Chondrocyte (in vitro differentiated cells): ENCODE measurements at regions not wholly inside any gene's neighbourhood (a gene's known extent, or its start where the extent isn't known, plus 50 kb on each side); places are given as distances from the start of the nearest gene placed in this dataset.

Experiments
- DNase-seq: peaks from one replicate; pipeline ENCODE4 v3.0.0; 2021; ENCODE audit warnings: mixed read lengths, low spot score
- H3K27ac Mint-ChIP-seq: one replicate; pipeline ENCODE4 v1.8.0; 2021; ENCODE audit warnings: mild to moderate bottlenecking, moderate library complexity, mixed read lengths; ENCODE audit not compliant: unreplicated experiment
- H3K27me3 Mint-ChIP-seq: 2 replicates; pipeline ENCODE4 v1.8.0; 2021; ENCODE audit warnings: low read depth, mixed read lengths
- H3K36me3 Mint-ChIP-seq: 2 replicates; pipeline ENCODE4 v1.8.0; 2021; ENCODE audit warnings: low read depth, mixed read lengths
- H3K4me1 Mint-ChIP-seq: 2 replicates; pipeline ENCODE4 v1.8.0; 2021; ENCODE audit warnings: low read depth, mild to moderate bottlenecking, mixed read lengths
- H3K4me3 Mint-ChIP-seq: one replicate; pipeline ENCODE4 v1.8.0; 2021; ENCODE audit warnings: mild to moderate bottlenecking, moderate library complexity, mixed read lengths; ENCODE audit not compliant: unreplicated experiment
- H3K9me3 Mint-ChIP-seq: 2 replicates; pipeline ENCODE4 v1.8.0; 2021; ENCODE audit warnings: low read depth, mixed read lengths
- CTCF ChIP-seq: fragments of 200-600 bp; sonication (generic); IDR thresholded peaks from 2 replicates; pipeline ENCODE4 v1.5.0; 2021; ENCODE audit warnings: antibody characterized with exemption, mild to moderate bottlenecking, moderate library complexity

- no peak for DNase-seq
- no peak overlapping the region for H3K27ac Mint-ChIP-seq
- H3K36me3 Mint-ChIP-seq = peaks cover 2% of the 10 kb centered on the region
- H3K4me3 Mint-ChIP-seq = no peak overlapping the region
- peaks cover 4% of the 10 kb centered on the region for H3K27me3 Mint-ChIP-seq
- TF ChIP-seq CTCF = no peak
- no peaks in the 10 kb centered on the region for H3K9me3 Mint-ChIP-seq
- H3K4me1 Mint-ChIP-seq = peaks cover 3% of the 10 kb centered on the region
Measured at GRCh38 chr13:50608370-50608769, 235.1 kb downstream of the DLEU7 start.

- Mint-ChIP-seq H3K9me3 (no peaks in the 10 kb centered on the region), H3K27me3 (peaks cover 4% of the 10 kb centered on the region), H3K36me3 (peaks cover 2% of the 10 kb centered on the region), H3K4me3 (no peak overlapping the region), H3K4me1 (peaks cover 3% of the 10 kb centered on the region), H3K27ac (no peak overlapping the region)
- TF ChIP-seq CTCF = no peak
- no peak for DNase-seq
Measured at GRCh38 chr13:50609011-50609410, 234.5 kb downstream of the DLEU7 start.

DNA sequence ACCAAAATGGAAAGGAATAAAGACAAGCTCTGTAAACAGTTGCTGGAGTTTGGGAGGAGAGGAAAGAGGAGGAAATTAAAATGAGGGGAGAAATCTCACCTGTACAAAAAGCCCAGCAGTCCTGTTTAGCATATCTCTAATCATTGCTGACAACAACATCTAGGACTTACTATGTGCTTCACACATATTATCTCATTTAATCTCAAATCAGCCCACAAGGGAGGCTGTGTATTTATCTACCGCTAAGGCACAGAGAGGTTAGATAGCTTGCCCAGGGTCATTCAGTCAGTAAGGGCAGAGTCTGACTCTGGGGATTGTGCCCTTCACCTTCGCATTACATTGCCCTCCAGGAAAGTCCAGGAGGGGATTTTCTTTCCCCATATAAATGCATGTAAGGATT is 233.3 kb downstream of the DLEU7 start:
- Mint-ChIP-seq H3K27ac (no peak overlapping the region), H3K4me3 (no peak overlapping the region), H3K9me3 (no peaks in the 10 kb centered on the region), H3K4me1 (peaks cover 3% of the 10 kb centered on the region), H3K27me3 (peaks cover 4% of the 10 kb centered on the region), H3K36me3 (peaks cover 2% of the 10 kb centered on the region)
- DNase-seq = no peak
- no peak for TF ChIP-seq CTCF

GRCh38 chr13:50611117-50611781 is 232.2 kb downstream of the DLEU7 start:
- TF ChIP-seq CTCF = no peak
- no peak for DNase-seq

GRCh38 chr13:50612717-50613116 is 230.8 kb downstream of the DLEU7 start:
- Mint-ChIP-seq H3K27me3 (peaks cover 4% of the 10 kb centered on the region), H3K36me3 (peaks cover 2% of the 10 kb centered on the region), H3K4me1 (peaks cover 15% of the 10 kb centered on the region), H3K27ac (no peak overlapping the region), H3K9me3 (no peaks in the 10 kb centered on the region), H3K4me3 (no peak overlapping the region)
- DNase-seq = no peak
- TF ChIP-seq CTCF = no peak

More at GRCh38 chr13:50611117-50611781, 232.2 kb downstream of the DLEU7 start:
- peaks cover 2% of the 10 kb centered on the region for H3K36me3 Mint-ChIP-seq
- H3K9me3 Mint-ChIP-seq = no peaks in the 10 kb centered on the region
- no peak overlapping the region for H3K27ac Mint-ChIP-seq
- peaks cover 4% of the 10 kb centered on the region for H3K27me3 Mint-ChIP-seq
- H3K4me3 Mint-ChIP-seq = no peak overlapping the region
- H3K4me1 Mint-ChIP-seq = peaks cover 3% of the 10 kb centered on the region
